ENCODE measurements at regions not wholly inside any gene's neighbourhood (a gene's known extent, or its start where the extent isn't known, plus 50 kb on each side); places are given as distances from the start of the nearest gene placed in this dataset.

- WGBS (ENCODE audit: missing lambda C conversion rate) = 25% methylated on average over 2 of the region's 2 CpGs
- Histone ChIP-seq H3K4me1 (no peaks in the 10 kb centered on the region), H3K4me2 (no peak overlapping the region), H3K4me3 (no peak overlapping the region), H3K27ac (no peak overlapping the region), H3K9me3 (no peaks in the 10 kb centered on the region)
- TF ChIP-seq ZC3H11A (IDR thresholded peaks at IDR 0.05) (no peak), ZSCAN20 (CRISPR knock-in tag; IDR thresholded peaks at IDR 0.05) (no peak), REST (IDR thresholded peaks at IDR 0.05) (no peak), MYC (IDR thresholded peaks at IDR 0.05; ENCODE audit: borderline replicate concordance, low read length) (no peak), PBX3 (IDR thresholded peaks at IDR 0.05) (no peak), NFE2L2 (conservative IDR thresholded peaks at IDR 0.05; ENCODE audit: low read length) (no peak), FOSL2 (IDR thresholded peaks at IDR 0.05) (no peak), FOSL2 (CRISPR knock-in tag; IDR thresholded peaks at IDR 0.05) (no peak), ATOH8 (CRISPR knock-in tag; IDR thresholded peaks at IDR 0.05; ENCODE audit: low read depth) (no peak), POLR2AphosphoS2 (conservative IDR thresholded peaks at IDR 0.05; ENCODE audit: low read length) (no peak), TP53 (CRISPR knock-in tag; IDR thresholded peaks at IDR 0.05) (no peak), RNF2 (IDR thresholded peaks at IDR 0.05; ENCODE audit: borderline replicate concordance, low read depth) (no peak), FOSB (CRISPR knock-in tag; IDR thresholded peaks at IDR 0.05) (no peak), TFCP2L1 (CRISPR knock-in tag; IDR thresholded peaks at IDR 0.05) (no peak)
- no peak for DNase-seq (ENCODE audit: low read depth in 1 of 2, low spot score in 1 of 2)
- ChIA-PET POLR2A (no interaction called here), CTCF (no interaction called here)
- FAIRE-seq = no peak
- no peak for ATAC-seq
Measured at GRCh38 chr3:74129611-74130010, 484.8 kb downstream of the CNTN3 start.

- CTCF ChIA-PET = no interaction called here
- Histone ChIP-seq H3K4me1 (no peaks in the 10 kb centered on the region), H3K9me3 (no peaks in the 10 kb centered on the region), H3K27ac (no peak overlapping the region), H3K4me2 (no peak overlapping the region), H3K4me3 (no peak overlapping the region)
- WGBS (ENCODE audit: missing lambda C conversion rate) = 9% methylated on average over 1 of the region's 1 CpG
- POLR2A ChIA-PET = no interaction called here
- FAIRE-seq (no peak), ATAC-seq (no peak), DNase-seq (ENCODE audit: low read depth in 1 of 2, low spot score in 1 of 2) (no peak)
- TF ChIP-seq ZSCAN20 (CRISPR knock-in tag; IDR thresholded peaks at IDR 0.05) (no peak), POLR2AphosphoS2 (conservative IDR thresholded peaks at IDR 0.05; ENCODE audit: low read length) (no peak), PHF8 (IDR thresholded peaks at IDR 0.05; ENCODE audit: borderline replicate concordance, low read depth) (no peak), SMC3 (IDR thresholded peaks at IDR 0.05) (no peak), ATOH8 (CRISPR knock-in tag; IDR thresholded peaks at IDR 0.05; ENCODE audit: low read depth) (no peak), NFE2L2 (conservative IDR thresholded peaks at IDR 0.05; ENCODE audit: low read length) (no peak), HEYL (CRISPR knock-in tag; IDR thresholded peaks at IDR 0.05) (no peak), FOSB (CRISPR knock-in tag; IDR thresholded peaks at IDR 0.05) (no peak), JUNB (IDR thresholded peaks at IDR 0.05) (no peak), NPAS2 (CRISPR knock-in tag; IDR thresholded peaks at IDR 0.05; ENCODE audit: borderline replicate concordance) (no peak), EP300 (IDR thresholded peaks at IDR 0.05) (no peak), RCOR1 (IDR thresholded peaks at IDR 0.05; ENCODE audit: low read depth, low read length) (no peak), CEBPB (IDR thresholded peaks at IDR 0.05) (no peak), CTCF (IDR thresholded peaks at IDR 0.05) (no peak), CHD4 (IDR thresholded peaks at IDR 0.05; ENCODE audit: borderline replicate concordance) (no peak), RARB (CRISPR knock-in tag; IDR thresholded peaks at IDR 0.05) (no peak), CBX2 (IDR thresholded peaks at IDR 0.05; ENCODE audit: borderline replicate concordance, low read depth) (no peak), MAX (IDR thresholded peaks at IDR 0.05) (no peak)
Measured at GRCh38 chr3:74129056-74129455, 485.4 kb downstream of the CNTN3 start.
